ENCODE measurements at regions not wholly inside any gene's neighbourhood (a gene's known extent, or its start where the extent isn't known, plus 50 kb on each side); places are given as distances from the start of the nearest gene placed in this dataset.

- ChIA-PET POLR2A (ENCODE audit: unreplicated experiment) (no interaction called here), CTCF (no interaction called here)
- H3K9me2 ChIP-seq (ENCODE audit: insufficient read depth), result no peaks in the 10 kb centered on the region
- no peaks in the 10 kb centered on the region for H3K4me1 ChIP-seq (replicated peaks; ENCODE audit: insufficient read depth)
- intact Hi-C loops (cut with micrococcal nuclease; ENCODE audit: unreplicated experiment), result no loop called here
- H3K79me2 ChIP-seq (ENCODE audit: low read depth), result no peaks in the 10 kb centered on the region
- H3K27ac ChIP-seq, result no peak overlapping the region
- peaks cover 58% of the 10 kb centered on the region for H3K27me3 ChIP-seq (ENCODE audit: insufficient read depth, low read depth)
- BruUV-seq (replicated peaks), result no TSS peak
- no peaks in the 10 kb centered on the region for H3K36me3 ChIP-seq (ENCODE audit: low read depth)
- DNase-seq, result no peak
- H3K9me3 ChIP-seq (ENCODE audit: insufficient read depth, low read depth), result no peaks in the 10 kb centered on the region
- no peaks in the 10 kb centered on the region for H3F3A ChIP-seq (ENCODE audit: insufficient read depth, low read depth)
- no peak overlapping the region for H3K4me3 ChIP-seq
- H4K20me1 ChIP-seq (ENCODE audit: insufficient read depth), result no peaks in the 10 kb centered on the region
- no peak overlapping the region for H3K4me2 ChIP-seq
- TF ChIP-seq EZH2 (IDR thresholded peaks at IDR 0.05; ENCODE audit: low read depth) (no peak), CTCF (conservative IDR thresholded peaks at IDR 0.05) (no peak)
- no peak overlapping the region for H2AFZ ChIP-seq
Observed at GRCh38 chr16:51440131-51440889, 289.2 kb upstream of the SALL1 start.

- no peak overlapping the region for H2AFZ ChIP-seq
- H3K4me2 ChIP-seq, result no peak overlapping the region
- no TSS peak for BruUV-seq (replicated peaks)
- DNase-seq, result no peak
- no peaks in the 10 kb centered on the region for H3K9me2 ChIP-seq (ENCODE audit: insufficient read depth)
- TF ChIP-seq CTCF (conservative IDR thresholded peaks at IDR 0.05), result no peak
- no peak for TF ChIP-seq EZH2 (IDR thresholded peaks at IDR 0.05; ENCODE audit: low read depth)
- peaks cover 58% of the 10 kb centered on the region for H3K27me3 ChIP-seq (ENCODE audit: insufficient read depth, low read depth)
- ChIA-PET POLR2A (ENCODE audit: unreplicated experiment) (interaction anchor here (0.6 kb wide), 1 partner anchor 318 kb away, joined by 4 read pairs; no protein-coding TSS in a partner anchor), CTCF (no interaction called here)
- no peaks in the 10 kb centered on the region for H4K20me1 ChIP-seq (ENCODE audit: insufficient read depth)
- no peaks in the 10 kb centered on the region for H3F3A ChIP-seq (ENCODE audit: insufficient read depth, low read depth)
- H3K9me3 ChIP-seq (ENCODE audit: insufficient read depth, low read depth), result no peaks in the 10 kb centered on the region
- no peak overlapping the region for H3K4me3 ChIP-seq
- H3K27ac ChIP-seq, result no peak overlapping the region
- H3K4me1 ChIP-seq (replicated peaks; ENCODE audit: insufficient read depth), result no peaks in the 10 kb centered on the region
- H3K36me3 ChIP-seq (ENCODE audit: low read depth), result no peaks in the 10 kb centered on the region
- intact Hi-C loops (cut with micrococcal nuclease; ENCODE audit: unreplicated experiment), result no loop called here
- H3K79me2 ChIP-seq (ENCODE audit: low read depth), result no peaks in the 10 kb centered on the region
Observed at GRCh38 chr16:51439271-51439670, 288.2 kb upstream of the SALL1 start.

GRCh38 chr16:51436742-51437141 lies 285.7 kb upstream of the SALL1 start:
- H3K79me2 ChIP-seq (ENCODE audit: low read depth), result no peaks in the 10 kb centered on the region
- H3K9me3 ChIP-seq (ENCODE audit: insufficient read depth, low read depth), result no peaks in the 10 kb centered on the region
- ChIA-PET POLR2A (ENCODE audit: unreplicated experiment) (no interaction called here), CTCF (no interaction called here)
- no peak for TF ChIP-seq CTCF (conservative IDR thresholded peaks at IDR 0.05)
- no peak for TF ChIP-seq EZH2 (IDR thresholded peaks at IDR 0.05; ENCODE audit: low read depth)
- no peaks in the 10 kb centered on the region for H3F3A ChIP-seq (ENCODE audit: insufficient read depth, low read depth)
- no peaks in the 10 kb centered on the region for H4K20me1 ChIP-seq (ENCODE audit: insufficient read depth)
- H3K4me3 ChIP-seq, result no peak overlapping the region
- H3K4me1 ChIP-seq (replicated peaks; ENCODE audit: insufficient read depth), result no peaks in the 10 kb centered on the region
- H3K36me3 ChIP-seq (ENCODE audit: low read depth), result no peaks in the 10 kb centered on the region
- H3K27ac ChIP-seq, result no peak overlapping the region
- no peaks in the 10 kb centered on the region for H3K9me2 ChIP-seq (ENCODE audit: insufficient read depth)
- intact Hi-C loops (cut with micrococcal nuclease; ENCODE audit: unreplicated experiment), result no loop called here
- no peak for DNase-seq
- H3K27me3 ChIP-seq (ENCODE audit: insufficient read depth, low read depth), result peaks cover 46% of the 10 kb centered on the region
- no peak overlapping the region for H2AFZ ChIP-seq
- BruUV-seq (replicated peaks), result no TSS peak
- no peak overlapping the region for H3K4me2 ChIP-seq
